GM13976 (cell line): ENCODE measurements at regions not wholly inside any gene's neighbourhood (a gene's known extent, or its start where the extent isn't known, plus 50 kb on each side); places are given as distances from the start of the nearest gene placed in this dataset.

Source experiments
- DNase-seq: peaks from one replicate; pipeline ENCODE4 v3.0.0; 2012; ENCODE audit warnings: low spot score
- CTCF ChIP-seq: IDR thresholded peaks from 2 replicates; pipeline ENCODE4 v1.5.1; 2012; ENCODE audit warnings: borderline replicate concordance, mild to moderate bottlenecking; ENCODE audit not compliant: insufficient read depth; ENCODE audit errors: extremely low read depth, missing control alignments, control extremely low read depth
- in situ Hi-C: fragments of 300-500 bp; cut with MboI; formaldehyde crosslinking; loops from one replicate; pipeline ENCODE4 v1.12.0; 2022; ENCODE audit warnings: low sequenced_read_pairs, mixed read lengths, inconsistent platforms; ENCODE audit not compliant: unreplicated experiment

GRCh38 chr10:113333313-113333712 lies 219.5 kb upstream of the HABP2 start:
- in situ Hi-C loops, result no loop called here
- TF ChIP-seq CTCF, result no peak
- DNase-seq, result no peak

- no peak for TF ChIP-seq CTCF
- no peak for DNase-seq
- in situ Hi-C loops, result no loop called here
Observed at GRCh38 chr10:113335592-113335991, 217.3 kb upstream of the HABP2 start.

DNA sequence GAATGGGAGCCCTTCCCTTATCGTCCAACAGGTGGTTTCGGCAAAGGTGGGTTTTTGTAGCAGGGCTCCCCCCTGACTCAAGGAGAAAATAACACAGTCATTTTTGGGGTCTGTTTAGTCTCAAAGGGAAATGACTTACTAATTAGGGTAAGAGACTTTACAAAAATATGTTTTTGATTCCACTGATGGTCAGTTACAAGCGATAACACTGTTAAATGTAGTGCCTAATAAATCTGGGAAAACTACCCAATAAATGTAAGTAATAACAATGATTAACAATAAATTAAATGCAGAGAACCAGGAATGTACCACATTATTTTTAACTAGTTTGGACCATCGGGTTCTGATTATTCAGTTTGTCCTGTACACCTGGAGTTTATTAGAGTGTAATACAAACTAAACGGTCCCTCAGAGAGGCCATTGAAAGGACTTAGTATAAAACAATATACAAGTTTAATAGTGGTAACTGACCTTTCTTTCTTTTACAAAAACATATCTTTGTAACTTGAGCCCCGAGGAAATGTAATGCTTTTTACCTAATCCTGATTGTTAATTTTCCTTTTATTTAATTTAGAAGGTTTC lies 216.2 kb upstream of the HABP2 start:
- in situ Hi-C loops, result no loop called here
- TF ChIP-seq CTCF, result no peak
- no peak for DNase-seq

DNA sequence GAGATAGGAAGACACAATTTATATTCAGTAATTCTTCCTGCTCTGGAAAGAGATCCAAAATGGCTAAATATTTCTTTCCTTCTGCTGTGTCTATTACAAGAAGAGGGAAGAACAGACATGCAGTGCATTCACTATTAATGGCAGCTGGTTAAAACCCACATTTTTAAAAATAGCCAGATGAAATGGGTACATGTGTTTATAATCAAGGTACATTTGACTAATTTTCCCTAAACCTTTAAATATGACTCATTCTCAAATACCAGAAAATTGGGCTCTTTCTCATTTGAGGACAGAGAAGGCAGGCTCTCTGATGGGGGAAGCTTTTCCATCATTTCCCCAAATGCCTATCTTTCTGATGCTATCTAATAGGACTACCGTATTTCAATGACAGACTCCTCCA lies 215.7 kb upstream of the HABP2 start:
- no peak for DNase-seq
- no peak for TF ChIP-seq CTCF
- in situ Hi-C loops, result no loop called here

DNA sequence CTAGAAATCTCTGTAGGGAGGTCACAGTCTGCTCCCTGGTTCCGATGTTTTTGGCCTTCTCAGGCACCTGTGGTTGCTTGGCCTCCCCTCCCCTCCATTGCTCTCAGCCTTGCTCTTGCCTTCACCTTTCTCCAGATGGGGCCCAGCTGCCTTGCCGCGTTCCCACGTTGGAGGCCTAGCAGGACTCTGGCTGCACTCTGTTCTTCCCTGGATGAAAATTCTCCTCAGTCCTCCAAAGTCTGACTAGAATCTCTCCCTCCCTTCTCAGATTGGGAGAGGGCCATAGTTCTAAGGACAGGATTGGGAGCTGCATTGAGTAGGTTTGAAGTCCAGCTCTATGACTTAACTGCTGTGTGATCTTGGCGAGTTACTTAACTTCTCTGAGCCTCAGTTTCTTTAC lies 213.7 kb upstream of the HABP2 start:
- DNase-seq, result no peak
- no peak for TF ChIP-seq CTCF
- in situ Hi-C loops, result no loop called here

GRCh38 chr10:113340282-113340681 lies 212.6 kb upstream of the HABP2 start:
- TF ChIP-seq CTCF, result no peak
- in situ Hi-C loops, result no loop called here
- DNase-seq, result no peak

GRCh38 chr10:113341138-113341537 lies 211.7 kb upstream of the HABP2 start:
- no peak for TF ChIP-seq CTCF
- in situ Hi-C loops, result no loop called here
- DNase-seq, result no peak
